Smooth muscle cell (in vitro differentiated cells): ENCODE measurements at regions not wholly inside any gene's neighbourhood (a gene's known extent, or its start where the extent isn't known, plus 50 kb on each side); places are given as distances from the start of the nearest gene placed in this dataset.
A peak's percentile ranks its signal among the peaks of the same experiment; 100 is the strongest.

Source experiments
- DNase-seq: peaks from one replicate; lab custom pipeline; 2025; ENCODE audit not compliant: unreplicated experiment; lab: John Stamatoyannopoulos, UW
- H2AFZ ChIP-seq: fragments of 200-600 bp; sonication (generic); 2 replicates; pipeline ENCODE4 v1.6.0; 2016; ENCODE audit warnings: antibody characterized with exemption, low read depth, mild to moderate bottlenecking
- H3F3A ChIP-seq: fragments of 200-600 bp; sonication (generic); 2 replicates; pipeline ENCODE4 v1.6.0; 2017; ENCODE audit warnings: antibody characterized with exemption, low read depth
- H3K27ac ChIP-seq: fragments of 200-600 bp; sonication (generic); 2 replicates; pipeline ENCODE4 v1.5.1; 2016; ENCODE audit warnings: low read depth, mild to moderate bottlenecking
- H3K27me3 ChIP-seq: fragments of 200-600 bp; sonication (generic); 2 replicates; pipeline ENCODE4 v1.6.1; 2016; ENCODE audit warnings: low read depth, mild to moderate bottlenecking
- H3K36me3 ChIP-seq: fragments of 200-600 bp; sonication (generic); 2 replicates; pipeline ENCODE4 v1.5.1; 2016; ENCODE audit warnings: low read depth
- H3K4me1 ChIP-seq: fragments of 200-600 bp; sonication (generic); 2 replicates; pipeline ENCODE4 v1.5.1; 2016; ENCODE audit warnings: low read depth
- H3K4me2 ChIP-seq: fragments of 200-600 bp; sonication (generic); 2 replicates; pipeline ENCODE4 v1.6.0; 2016; ENCODE audit warnings: mild to moderate bottlenecking
- H3K4me3 ChIP-seq: fragments of 200-600 bp; sonication (generic); 2 replicates; pipeline ENCODE4 v1.5.1; 2016; ENCODE audit warnings: mild to moderate bottlenecking
- H3K79me2 ChIP-seq: fragments of 200-600 bp; sonication (generic); 2 replicates; pipeline ENCODE4 v1.6.0; 2016; ENCODE audit warnings: low read depth, mild to moderate bottlenecking
- H3K9ac ChIP-seq: fragments of 200-600 bp; sonication (generic); 2 replicates; pipeline ENCODE4 v1.6.0; 2016; ENCODE audit warnings: low read depth
- H3K9me3 ChIP-seq: fragments of 200-600 bp; sonication (generic); replicated peaks from 2 replicates; pipeline ENCODE4 v1.5.1; 2016; ENCODE audit warnings: low read depth
- H4K20me1 ChIP-seq: fragments of 200-600 bp; sonication (generic); 2 replicates; pipeline ENCODE4 v1.6.0; 2016; ENCODE audit warnings: low read depth
- WGBS: methylation state at CpG from one replicate; pipeline ENCODE4 v1.1.7; 2016; ENCODE audit warnings: low lambda C conversion rate; 5-methylcytosine and 5-hydroxymethylcytosine counted together
- TF ChIP-seq, protein P1 (sequence below): fragments of 200-600 bp; sonication (generic); IDR thresholded peaks from 2 replicates; pipeline ENCODE4 v1.5.1; 2017; ENCODE audit warnings: borderline replicate concordance, mild to moderate bottlenecking, antibody characterized with exemption; ENCODE audit not compliant: insufficient read depth, poor library complexity, severe bottlenecking

DNA sequence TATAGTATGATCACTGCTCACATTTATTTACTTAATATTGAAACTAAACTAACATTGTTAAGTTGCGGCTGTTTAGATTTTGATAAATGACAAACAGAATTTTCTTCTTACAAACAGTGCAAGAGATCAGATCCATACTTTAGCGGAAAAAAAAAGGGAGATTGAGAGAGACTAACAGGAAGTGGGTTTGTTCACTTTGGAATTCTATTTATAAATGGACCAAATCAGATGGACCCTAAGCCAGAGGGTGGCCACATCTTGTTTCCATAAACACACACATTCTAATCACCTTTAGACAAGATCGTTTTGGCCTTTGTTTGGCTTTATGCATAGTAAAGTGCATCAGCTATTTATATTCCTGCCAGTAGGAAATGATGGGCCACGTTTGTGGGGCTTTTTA lies 381.4 kb upstream of the CD180 start:
- WGBS = 66% methylated on average over 4 of the region's 4 CpGs
- TF ChIP-seq, protein P1, sequence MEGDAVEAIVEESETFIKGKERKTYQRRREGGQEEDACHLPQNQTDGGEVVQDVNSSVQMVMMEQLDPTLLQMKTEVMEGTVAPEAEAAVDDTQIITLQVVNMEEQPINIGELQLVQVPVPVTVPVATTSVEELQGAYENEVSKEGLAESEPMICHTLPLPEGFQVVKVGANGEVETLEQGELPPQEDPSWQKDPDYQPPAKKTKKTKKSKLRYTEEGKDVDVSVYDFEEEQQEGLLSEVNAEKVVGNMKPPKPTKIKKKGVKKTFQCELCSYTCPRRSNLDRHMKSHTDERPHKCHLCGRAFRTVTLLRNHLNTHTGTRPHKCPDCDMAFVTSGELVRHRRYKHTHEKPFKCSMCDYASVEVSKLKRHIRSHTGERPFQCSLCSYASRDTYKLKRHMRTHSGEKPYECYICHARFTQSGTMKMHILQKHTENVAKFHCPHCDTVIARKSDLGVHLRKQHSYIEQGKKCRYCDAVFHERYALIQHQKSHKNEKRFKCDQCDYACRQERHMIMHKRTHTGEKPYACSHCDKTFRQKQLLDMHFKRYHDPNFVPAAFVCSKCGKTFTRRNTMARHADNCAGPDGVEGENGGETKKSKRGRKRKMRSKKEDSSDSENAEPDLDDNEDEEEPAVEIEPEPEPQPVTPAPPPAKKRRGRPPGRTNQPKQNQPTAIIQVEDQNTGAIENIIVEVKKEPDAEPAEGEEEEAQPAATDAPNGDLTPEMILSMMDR = no peak
- no peak overlapping the region for H3K9ac ChIP-seq
- H3K36me3 ChIP-seq = no peaks in the 10 kb centered on the region
- no peaks in the 10 kb centered on the region for H4K20me1 ChIP-seq
- H3F3A ChIP-seq = no peaks in the 10 kb centered on the region
- no peaks in the 10 kb centered on the region for H3K4me1 ChIP-seq
- no peak for DNase-seq
- no peak overlapping the region for H3K4me2 ChIP-seq
- no peaks in the 10 kb centered on the region for H3K9me3 ChIP-seq
- H3K27ac ChIP-seq = no peak overlapping the region
- no peak overlapping the region for H3K4me3 ChIP-seq
- peak overlapping the region; percentile 31 for H2AFZ ChIP-seq
- H3K27me3 ChIP-seq = no peaks in the 10 kb centered on the region
- H3K79me2 ChIP-seq = no peaks in the 10 kb centered on the region

DNA sequence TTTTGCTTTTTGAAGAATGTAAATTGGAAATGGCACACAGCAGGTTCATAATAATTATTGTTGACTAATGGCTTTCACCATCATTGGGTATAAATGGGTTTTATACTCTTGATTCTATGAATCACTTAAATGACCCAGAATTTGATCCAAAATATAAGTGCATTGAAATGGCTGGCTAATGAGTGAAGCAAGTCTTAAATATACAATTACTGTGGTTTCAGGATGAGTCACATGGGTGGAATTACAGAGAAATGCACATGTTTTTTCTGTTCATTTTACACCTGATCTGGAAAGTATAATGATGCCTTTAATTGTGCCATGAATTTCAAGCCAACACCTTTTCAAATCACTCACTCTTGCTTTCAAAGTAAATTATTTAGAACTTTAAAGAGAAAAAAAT lies 380.8 kb upstream of the CD180 start:
- H3K9ac ChIP-seq = no peak overlapping the region
- no peaks in the 10 kb centered on the region for H3K9me3 ChIP-seq
- H3F3A ChIP-seq = no peaks in the 10 kb centered on the region
- no peak for DNase-seq
- H4K20me1 ChIP-seq = no peaks in the 10 kb centered on the region
- no peaks in the 10 kb centered on the region for H3K4me1 ChIP-seq
- no peak overlapping the region for H3K4me3 ChIP-seq
- H3K27ac ChIP-seq = no peak overlapping the region
- no peak overlapping the region for H2AFZ ChIP-seq
- H3K36me3 ChIP-seq = no peaks in the 10 kb centered on the region
- TF ChIP-seq, protein P1 = no peak
- H3K79me2 ChIP-seq = no peaks in the 10 kb centered on the region
- no peaks in the 10 kb centered on the region for H3K27me3 ChIP-seq
- H3K4me2 ChIP-seq = no peak overlapping the region

DNA sequence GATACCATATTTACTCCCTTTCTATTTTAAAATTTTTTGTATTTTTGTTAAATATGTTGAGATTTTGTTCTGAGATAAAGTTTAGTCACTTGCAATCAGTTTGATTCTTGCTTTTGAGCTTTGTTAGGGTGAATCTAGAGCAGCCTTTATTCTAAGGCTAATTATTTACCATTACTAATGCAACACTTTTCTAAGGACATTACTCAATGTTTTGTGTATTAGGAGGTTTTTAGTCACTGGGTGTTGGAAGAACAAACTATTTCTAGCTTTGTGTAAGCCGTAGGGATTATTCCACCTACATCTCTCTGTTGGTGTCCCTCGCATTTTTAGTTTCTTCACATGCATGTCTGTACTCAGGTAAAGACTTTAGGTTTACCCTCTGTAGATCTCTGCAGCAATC lies 379.5 kb upstream of the CD180 start:
- no peaks in the 10 kb centered on the region for H3K4me1 ChIP-seq
- H3K4me2 ChIP-seq = no peak overlapping the region
- WGBS = 86% methylated on average over 2 of the region's 2 CpGs
- no peaks in the 10 kb centered on the region for H3F3A ChIP-seq
- no peaks in the 10 kb centered on the region for H3K9me3 ChIP-seq
- no peaks in the 10 kb centered on the region for H4K20me1 ChIP-seq
- no peaks in the 10 kb centered on the region for H3K79me2 ChIP-seq
- no peak overlapping the region for H3K27ac ChIP-seq
- H3K36me3 ChIP-seq = no peaks in the 10 kb centered on the region
- no peak overlapping the region for H3K4me3 ChIP-seq
- no peak for DNase-seq
- H2AFZ ChIP-seq = no peak overlapping the region
- TF ChIP-seq, protein P1 = no peak
- no peaks in the 10 kb centered on the region for H3K27me3 ChIP-seq
- no peak overlapping the region for H3K9ac ChIP-seq

DNA sequence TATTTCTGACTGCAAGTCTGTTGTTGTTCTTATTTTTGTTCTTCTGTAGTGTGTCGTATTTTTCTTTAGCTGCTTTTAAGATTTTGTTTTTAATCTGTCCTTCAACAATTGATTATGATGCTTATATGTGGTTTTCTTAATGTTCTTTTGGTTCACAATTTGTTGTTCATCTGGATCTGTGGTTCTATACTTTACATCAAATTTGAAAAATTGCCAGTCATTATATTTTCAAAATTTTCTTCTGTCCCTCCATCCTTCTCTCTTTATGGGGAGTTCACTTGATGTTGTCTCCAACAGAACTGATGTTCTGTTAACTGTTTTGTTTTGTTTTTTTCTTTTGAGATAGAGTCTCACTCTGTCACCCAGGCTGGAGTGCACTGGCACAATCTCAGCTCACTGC lies 378.5 kb upstream of the CD180 start:
- no peaks in the 10 kb centered on the region for H3K79me2 ChIP-seq
- TF ChIP-seq, protein P1 = no peak
- WGBS = 86% methylated on average over 1 of the region's 1 CpG

More for the DNA sequence above, 378.5 kb upstream of the CD180 start:
- DNase-seq = no peak
- H3K9ac ChIP-seq = no peak overlapping the region
- H4K20me1 ChIP-seq = no peaks in the 10 kb centered on the region
- no peaks in the 10 kb centered on the region for H3K36me3 ChIP-seq
- no peaks in the 10 kb centered on the region for H3K4me1 ChIP-seq
- no peak overlapping the region for H2AFZ ChIP-seq
- H3K27ac ChIP-seq = no peak overlapping the region
- no peak overlapping the region for H3K4me3 ChIP-seq
- no peaks in the 10 kb centered on the region for H3K27me3 ChIP-seq
- H3K4me2 ChIP-seq = no peak overlapping the region
- H3K9me3 ChIP-seq = no peaks in the 10 kb centered on the region
- no peaks in the 10 kb centered on the region for H3F3A ChIP-seq
